Left renal pelvis (tissue), 4 donors: ENCODE measurements at regions not wholly inside any gene's neighbourhood (a gene's known extent, or its start where the extent isn't known, plus 50 kb on each side); places are given as distances from the start of the nearest gene placed in this dataset.

Source experiments
- DNase-seq, 4 donors: peaks; one replicate each; pipeline ENCODE4 v3.0.0-alpha.2; 2013; ENCODE audit warnings: low read depth in 4 of 4, low spot score in 3 of 4

DNA sequence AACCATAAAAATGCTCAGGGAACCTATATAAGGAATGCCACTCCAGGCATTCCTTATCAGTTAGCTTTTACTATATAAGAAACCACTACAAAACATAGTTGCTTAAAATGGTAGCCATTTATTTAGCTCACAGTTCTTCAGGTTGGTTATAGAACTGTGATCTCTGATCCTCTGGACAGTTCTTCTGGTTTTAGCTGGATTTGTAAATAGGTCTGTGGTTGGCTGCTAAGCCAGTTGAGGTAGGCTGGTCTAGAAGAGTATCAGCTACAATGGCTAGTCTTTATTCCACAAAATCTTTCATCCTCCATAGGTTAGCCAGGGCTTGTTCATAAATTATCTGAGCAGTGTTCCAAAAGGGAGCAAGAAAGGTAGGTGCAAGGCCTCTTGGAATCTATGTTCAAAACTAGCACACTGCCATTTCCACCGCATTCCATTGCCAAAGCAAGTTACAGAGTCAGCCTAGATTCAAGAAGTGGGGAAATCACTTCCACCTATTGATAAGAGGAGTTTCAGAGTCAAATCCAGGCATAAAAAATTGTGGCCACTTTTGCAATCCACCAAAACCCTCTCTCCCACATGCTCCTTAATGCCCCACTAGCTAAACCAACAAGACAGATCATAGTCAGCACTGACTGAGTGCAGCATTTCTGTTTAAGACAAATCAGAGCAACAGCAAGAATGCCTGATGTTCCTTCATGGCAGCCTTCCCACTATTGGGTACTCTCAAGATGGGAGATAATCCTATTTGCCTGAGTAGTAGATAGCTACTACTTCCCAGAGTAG, 146.4 kb downstream of the IRS1 start:
- DNase-seq = no peak

DNA sequence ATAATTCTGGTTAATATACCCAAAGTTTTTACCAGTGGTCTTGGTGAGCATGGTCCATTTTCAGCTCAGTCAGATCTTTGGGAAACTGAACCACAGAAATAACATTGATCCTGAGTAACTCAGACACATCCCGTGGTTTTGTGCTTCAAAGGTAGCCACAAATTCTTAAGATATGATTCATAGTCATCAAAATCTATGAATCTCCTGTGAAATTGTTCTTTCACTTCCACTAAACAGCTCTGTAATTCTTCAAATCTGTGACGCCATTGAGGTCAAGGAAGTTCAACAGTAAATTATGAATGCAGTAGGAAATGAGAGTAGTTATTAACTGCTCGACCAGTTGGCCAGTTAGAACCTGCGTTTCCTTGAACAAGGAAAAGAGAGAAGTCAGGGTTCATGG, 147.3 kb downstream of the IRS1 start:
- no peak for DNase-seq

DNA sequence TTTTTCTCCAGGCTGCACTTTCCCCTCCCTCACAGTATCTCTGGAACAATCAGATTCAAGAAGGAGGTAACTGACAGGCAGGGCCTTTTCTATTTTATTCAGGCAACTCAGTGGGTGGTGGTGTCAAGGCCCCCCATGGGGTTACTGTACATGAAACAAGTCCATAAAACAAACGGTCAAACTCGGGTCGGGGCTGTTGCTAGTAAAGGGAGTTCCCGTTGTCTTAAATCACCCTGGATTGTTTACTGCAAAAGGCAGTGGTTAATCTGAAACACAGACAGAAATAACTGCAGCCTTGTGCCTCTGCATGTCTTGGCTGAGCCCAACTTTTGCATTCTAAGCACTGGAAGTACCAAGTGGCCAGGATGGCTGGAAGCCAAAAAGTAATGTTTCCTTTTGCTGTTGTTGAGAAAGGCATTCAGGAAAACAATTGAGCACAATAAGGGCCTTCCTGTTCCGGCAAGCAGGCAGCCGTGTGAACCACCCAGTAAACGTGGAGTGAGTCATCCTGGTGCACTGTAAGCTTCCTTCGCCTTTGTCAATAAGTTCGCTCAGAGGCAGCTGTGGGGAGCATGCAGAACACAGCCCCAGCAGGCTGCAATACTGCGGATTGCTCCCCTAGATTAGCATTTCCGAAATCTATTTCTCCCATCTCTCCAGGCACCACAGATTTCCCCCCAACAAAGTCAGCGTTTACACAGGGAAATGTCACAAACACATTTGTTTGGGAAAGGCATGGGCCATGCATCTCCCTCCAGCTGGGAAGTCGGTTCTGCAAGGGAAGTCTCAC, 149.6 kb downstream of the IRS1 start:
- DNase-seq = peak; percentile 66 to 74 (median 68)

DNA sequence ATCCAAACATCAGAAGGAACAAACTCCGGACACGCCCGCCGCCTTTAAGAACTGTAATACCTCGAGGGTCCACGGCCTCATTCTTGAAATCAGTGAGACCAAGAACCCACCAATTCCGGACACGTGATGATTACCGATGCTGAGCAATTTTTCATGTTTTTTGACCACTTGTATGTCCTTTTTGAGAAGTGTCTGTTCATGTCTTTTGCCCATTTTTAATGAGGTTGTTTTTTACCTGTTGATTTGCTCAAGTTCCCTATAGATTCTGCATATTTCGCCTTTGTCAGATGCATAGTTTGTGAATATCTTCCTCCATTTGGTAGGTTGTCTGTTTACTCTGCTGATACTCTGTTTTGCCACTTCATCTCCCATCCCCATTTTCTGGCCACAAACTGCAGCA, 150.4 kb downstream of the IRS1 start:
- no peak for DNase-seq

DNA sequence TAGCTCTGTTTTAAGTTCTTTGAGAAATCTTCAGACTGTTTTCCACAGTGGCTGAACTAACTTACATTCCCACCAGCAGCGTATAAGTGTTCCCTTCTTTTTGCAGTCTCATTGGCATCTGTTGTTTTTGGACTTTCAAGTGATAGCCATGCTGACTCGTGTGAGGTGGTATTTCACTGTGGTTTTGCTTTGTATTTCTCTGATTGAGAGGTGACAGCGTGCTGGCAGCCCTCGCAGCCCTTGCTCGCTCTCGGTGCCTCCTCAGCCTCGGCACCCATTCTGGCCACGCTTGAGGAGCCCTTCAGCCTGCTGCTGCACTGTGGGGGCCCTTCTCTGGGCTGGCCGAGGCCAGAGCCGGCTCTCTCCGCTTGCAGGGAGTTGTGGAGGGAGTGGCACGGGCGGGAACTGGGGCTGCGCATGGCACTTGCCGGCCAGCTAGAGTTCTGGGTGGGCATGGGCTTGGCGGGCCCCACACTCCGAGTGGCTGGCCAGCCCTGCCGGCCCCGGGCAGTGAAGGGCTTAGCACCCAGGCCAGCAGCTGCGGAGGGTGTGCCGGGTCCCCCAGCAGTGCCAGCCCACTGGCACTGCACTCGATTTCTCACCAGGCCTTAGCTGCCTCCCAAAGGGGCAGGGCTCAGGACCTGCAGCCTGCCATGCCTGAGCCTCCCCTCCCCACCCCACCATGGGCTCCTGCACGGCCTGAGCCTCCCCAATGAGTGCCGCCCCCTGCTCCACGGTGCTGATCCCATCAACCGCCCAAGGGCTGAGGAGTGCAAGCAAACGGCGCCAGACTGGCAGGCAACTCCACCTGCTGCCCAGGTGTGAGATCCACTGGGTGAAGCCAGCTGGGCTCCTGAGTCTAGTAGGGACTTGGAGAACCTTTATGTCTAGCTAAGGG, 151.8 kb downstream of the IRS1 start:
- no peak for DNase-seq

DNA sequence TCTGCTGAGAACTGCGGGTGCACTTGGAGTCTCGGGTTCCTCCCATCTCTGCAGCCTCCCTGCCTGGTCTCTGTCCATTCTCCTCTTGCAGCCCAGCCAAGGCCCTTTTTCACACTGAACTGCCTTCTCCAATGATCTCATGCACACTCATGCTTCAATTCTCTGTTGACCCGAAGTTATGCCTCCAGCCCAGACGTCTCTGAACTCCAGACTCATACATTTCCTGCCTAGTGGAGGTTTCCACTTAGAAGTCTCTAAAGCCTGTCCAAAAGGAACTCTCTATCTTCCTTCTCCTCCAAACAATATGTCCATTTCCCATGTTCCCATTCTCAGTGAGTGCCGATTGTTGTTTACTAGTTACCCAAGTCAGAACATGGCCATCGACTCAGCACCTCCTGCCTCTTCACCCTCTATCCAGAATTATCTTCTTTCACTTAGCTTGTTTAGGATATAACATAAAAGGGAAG, 155.2 kb downstream of the IRS1 start:
- DNase-seq = no peak

DNA sequence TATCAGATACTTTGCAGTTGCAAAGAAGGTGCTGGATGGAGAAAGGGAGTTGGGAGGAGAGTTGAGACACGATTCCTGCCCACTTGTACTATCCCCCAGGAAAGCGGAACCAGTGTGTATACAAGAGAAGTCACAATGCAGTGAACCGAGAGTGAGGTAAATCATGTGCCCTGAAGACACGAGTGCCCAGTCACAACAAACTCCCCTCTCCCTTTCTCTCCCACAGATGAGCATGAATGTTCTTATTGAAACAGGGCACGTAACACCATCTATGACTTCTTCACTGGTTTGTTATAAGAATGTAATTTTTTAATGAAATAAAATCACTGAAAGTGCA, 155.7 kb downstream of the IRS1 start:
- no peak for DNase-seq

DNA sequence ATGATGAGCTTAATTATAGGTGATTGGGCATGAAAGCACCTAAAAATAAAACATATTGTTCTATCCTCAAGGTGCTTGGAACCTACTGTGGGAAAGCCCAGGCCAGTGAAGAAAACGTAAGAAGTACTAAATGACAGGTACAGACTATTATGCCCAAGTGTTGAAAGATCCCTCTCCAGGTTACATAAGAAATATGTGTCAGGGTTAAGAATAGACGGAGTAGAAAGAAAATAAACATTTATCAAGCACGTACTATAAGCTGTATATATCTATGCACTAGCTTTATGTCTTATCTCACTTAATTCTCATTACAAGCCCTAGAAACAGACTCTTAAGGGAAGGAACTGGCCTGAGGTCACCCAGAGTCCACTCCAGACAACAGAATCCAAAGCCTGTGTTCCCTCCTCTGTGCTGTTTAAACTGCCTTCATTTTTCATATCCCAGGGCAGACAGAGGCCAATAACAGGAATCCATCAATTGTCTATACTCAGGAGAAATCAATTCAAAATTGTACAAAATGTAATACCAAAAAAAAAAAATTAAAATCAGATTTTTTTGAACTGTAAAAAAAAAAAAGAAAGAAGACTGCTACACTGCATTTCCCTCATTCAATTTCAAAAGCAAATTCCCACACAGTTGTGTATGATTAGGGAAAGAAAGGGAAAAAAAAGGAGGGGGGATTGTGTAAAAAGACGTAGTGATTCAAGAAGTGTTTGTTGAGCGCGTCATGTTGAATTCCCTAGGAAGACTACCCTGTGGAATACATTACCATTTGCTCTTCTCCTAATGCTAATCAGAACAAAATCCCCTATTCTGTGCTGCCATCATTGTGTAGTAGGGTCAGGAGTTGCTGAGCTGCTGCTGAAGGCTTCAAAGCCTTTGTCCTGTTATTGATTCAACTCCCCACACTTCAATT, 156.3 kb downstream of the IRS1 start:
- DNase-seq = no peak

DNA sequence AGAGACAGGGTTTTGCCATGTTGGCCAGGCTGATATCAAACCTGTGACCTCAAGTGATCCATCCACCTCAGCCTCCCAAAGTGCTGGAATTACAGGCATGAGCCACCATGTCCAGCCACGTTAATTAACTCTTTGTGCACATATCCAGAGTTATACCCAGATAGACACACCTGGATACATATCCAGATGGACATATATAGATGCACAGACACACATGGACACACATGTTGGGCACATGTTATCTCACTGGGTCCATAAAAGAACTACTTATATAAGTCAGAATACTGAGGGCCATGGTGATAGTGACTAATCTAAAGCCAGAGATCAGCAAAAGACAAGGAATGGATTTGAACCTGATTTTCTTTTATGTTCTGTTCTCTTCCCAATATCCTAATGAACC, 158.6 kb downstream of the IRS1 start:
- DNase-seq = no peak

DNA sequence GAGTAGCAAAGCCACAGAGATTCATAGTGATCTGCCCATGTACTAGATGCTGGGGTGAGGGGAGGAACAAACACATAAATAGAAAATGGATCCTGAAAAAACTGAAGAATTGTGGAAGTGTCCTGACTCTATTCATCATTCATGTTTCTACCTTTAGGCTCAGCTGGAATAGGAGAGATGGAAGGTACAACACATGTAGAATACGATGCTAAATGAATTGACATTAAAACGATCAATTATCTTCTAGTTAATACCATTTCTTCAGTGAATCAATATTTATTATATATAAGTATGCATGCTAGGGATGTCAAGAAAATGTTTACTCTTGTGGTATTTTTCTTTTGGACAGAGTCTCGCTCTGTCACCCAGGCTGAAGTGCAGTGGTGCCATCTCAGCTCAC, 159.1 kb downstream of the IRS1 start:
- DNase-seq = no peak

DNA sequence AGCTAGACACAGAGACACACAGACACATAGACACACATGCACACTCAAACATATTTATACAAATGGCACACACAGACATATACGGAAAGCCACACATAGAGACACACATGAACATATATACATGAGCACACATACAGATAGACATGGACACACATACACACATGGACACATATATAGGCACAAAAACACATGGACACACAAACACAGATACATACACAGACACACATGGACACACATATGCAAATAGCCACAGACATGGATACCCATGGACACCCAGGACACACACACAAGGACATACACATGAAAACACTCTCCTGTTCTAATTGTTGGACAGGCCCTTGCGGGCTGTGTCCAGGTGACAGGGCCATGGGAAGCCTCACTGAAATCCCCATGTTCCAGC, 160.1 kb downstream of the IRS1 start:
- DNase-seq = no peak

DNA sequence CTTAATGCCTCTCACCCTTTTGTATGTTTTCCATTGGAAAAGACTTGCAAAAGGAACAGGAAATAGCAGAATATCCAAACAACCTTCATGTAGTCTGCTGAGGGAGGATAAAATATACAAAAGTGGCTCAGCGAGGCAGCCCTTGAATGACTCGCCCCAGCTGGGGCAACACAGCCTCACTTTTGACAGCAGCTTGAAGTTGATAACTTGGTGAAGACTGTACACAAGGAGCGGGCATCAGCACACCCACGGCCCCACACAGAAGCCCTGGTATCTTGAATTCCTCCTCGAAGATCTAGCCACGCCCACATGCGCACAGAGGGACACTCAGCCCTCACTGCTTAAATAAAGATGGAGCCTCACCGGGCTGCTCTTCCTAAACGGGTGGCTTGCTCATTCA, 161.0 kb downstream of the IRS1 start:
- DNase-seq = no peak

DNA sequence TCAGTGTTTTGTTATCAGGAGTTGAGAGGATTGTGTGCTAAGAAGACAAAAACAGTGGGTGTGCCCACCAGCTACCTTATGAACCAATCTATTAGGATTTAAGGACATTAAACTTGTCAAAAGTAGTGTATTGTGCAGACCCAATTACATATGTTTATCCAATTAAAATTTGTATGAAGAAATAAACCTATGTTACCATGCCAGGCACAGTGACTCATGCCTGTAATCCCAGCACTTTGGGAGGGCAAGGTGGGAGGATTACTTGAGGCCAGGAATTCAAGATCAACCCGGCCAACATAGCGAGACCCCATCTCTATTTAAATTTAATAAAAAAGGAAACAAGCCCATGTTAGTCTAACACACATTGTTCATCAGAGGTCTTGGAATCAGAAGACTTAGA, 162.2 kb downstream of the IRS1 start:
- DNase-seq = no peak

DNA sequence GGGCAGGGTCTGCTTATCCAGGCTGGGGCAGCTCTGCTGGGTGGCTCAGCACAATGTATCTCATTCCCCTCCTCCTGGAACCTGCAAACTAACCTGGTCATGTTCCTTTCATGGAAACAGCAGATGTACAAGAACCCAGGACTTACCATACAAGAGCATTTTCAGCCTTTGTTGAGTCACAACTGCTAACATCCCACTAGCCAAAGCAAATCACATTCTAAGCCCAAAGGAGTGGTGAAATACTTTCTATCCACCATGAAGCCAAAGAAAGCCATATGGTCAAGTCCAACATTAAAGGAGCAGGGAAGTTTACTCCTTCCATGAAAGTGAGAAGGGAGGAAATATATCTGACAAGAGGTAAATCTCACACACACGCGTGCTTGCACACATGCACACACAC, 163.0 kb downstream of the IRS1 start:
- DNase-seq = no peak

DNA sequence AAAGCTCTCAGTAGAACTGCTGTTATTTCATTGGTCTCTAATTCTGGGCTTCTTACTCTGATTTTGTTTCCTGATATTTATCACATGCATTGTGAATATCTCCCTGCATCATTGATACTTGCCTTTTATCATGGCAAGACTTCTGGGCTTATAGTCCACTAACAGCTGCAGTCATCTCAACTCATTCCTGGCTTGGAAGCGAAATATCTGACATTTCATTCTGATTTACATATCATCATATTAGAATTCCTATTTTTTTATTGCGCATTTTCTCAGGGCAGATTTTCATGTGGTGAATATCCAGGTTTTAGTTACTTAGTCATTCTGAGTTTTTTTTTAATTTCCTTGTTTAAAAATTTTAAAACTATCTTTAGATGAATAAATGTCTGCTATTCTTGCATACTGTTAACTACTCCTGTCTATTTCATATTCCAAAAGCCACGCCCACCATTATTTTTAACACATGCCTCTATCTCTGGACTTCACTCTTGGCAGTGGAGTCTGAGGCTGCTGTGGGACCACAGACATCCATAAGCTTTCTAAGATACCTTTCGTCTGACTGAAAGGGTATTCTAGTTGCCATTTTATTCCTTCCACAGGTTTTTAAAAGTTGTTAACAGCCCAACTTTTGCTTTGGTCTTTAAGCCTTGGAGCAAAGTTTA, 164.5 kb downstream of the IRS1 start:
- DNase-seq = no peak

DNA sequence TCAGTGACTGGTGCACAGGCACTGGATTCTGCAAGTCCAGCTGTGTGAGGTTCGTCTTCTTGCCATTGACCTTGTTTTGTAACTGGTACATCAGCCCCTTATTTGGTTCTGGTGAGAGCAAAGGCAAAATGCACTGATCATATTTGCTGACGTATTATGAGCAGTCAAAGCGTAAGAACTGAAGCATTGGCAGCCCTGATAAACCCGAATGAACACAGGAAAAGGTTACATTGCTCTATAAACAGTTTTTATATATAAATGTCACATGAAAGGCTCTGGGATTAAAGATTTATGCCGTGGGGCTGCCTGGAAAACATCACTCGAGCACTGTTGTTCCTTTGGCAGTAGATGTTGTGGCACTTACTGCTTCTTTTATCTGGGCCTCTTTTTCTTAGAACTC, 167.9 kb downstream of the IRS1 start:
- DNase-seq = no peak

DNA sequence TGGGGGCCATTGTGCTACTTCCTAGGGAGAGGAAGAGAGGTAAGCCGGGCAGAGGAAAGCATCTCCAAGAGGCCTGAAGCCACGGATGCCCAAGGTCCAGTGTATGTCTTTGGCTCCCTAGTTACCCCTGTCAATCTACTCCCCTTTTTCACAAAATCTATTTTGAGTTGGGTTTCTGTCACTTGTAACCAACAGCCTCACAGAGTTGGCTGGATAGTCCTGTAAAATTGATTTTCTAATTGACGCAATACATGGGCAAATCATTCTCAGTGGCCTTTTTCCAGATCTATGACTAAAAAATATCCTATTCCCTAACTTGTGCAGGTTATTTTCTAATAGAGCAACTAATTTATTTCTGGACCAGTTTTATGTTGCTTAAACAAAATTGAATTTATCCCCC, 168.4 kb downstream of the IRS1 start:
- no peak for DNase-seq

DNA sequence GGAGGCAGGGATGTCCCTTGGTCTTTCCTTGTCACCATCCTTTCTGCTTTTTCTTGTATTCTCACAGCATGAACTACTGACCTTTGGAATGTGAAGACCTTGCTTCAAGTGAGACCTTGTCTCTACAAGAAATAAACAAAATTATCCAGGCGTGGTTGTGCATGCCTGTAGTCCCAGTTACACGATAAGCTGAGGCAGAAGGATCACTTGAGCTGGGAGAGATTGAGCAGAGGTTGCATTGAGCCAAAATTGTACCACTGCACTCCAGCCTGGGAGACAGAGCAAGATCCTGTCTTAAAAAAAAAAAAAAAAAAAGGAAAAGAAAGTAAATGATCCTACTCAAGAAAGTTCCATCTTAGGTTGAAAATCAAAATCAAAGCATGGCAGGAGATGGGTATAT, 173.7 kb downstream of the IRS1 start:
- no peak for DNase-seq

DNA sequence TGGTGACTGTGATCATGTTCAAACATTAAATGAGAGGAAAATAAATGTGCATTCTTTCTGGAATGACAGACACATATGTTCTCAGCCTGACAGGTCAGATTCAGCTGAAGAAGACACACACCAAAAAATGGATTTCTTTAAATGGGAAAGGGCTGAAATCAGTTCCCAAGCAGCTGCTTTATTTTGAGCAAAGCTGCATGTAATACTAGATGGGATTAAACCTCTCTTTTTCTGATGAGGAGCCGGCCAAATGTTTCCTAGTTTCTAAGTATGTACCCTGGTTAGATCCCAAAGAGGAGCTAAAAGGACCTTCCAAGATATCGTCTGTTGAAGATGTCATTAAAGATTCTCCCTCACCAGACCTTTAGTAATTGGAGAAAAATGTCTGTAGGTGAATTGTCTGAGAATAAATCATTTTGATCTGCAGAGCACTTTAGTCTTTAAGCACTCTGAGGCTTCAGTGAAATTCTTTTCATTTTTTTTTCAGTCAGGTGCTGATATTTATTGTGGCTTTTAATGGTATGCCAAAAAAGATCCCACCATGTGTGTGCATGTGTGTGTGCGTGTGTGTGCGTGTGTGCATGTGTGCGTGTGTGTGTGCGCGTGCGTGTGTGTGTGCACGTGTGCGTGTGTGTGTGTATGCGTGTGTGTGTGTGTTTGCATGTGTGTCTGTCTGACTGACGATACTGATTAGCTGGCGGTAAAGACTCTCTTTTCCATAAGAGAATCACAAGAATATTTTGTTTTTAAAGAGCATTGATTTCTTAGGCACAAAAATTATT, 175.8 kb downstream of the IRS1 start:
- DNase-seq = no peak
